Neural progenitor cell (in vitro differentiated cells): ENCODE measurements at regions not wholly inside any gene's neighbourhood (a gene's known extent, or its start where the extent isn't known, plus 50 kb on each side); places are given as distances from the start of the nearest gene placed in this dataset.

Experiments used
- EZH2 ChIP-seq: fragments of 200-600 bp; sonication (generic); IDR thresholded peaks from 2 replicates; pipeline ENCODE4 v1.6.1; 2017; ENCODE audit warnings: antibody characterized with exemption, mild to moderate bottlenecking, moderate library complexity
- TF ChIP-seq, protein P1 (sequence below): fragments of 200-600 bp; sonication (generic); IDR thresholded peaks from 2 replicates; pipeline ENCODE4 v1.5.1; 2017; ENCODE audit warnings: antibody characterized with exemption, mild to moderate bottlenecking

DNA sequence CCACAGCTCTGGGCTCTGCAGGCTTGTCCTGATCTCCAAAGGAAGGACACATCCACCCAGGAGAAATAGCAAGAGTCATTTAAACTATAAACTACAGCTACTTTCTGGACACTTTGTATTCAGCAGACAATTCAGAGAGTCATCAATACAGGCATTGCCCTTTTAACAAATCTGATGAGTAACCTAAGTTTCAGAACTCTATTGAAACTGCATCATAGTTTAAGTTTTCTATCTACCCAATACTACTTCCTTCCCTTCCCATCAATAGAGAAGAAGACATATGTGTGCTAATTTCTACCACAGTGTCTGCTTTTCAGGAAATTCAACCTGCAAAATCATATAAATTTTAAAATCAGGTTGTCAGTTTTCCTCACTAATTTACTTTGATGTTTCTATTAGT, 736.5 kb downstream of the IGSF11 start:
- TF ChIP-seq, protein P1, sequence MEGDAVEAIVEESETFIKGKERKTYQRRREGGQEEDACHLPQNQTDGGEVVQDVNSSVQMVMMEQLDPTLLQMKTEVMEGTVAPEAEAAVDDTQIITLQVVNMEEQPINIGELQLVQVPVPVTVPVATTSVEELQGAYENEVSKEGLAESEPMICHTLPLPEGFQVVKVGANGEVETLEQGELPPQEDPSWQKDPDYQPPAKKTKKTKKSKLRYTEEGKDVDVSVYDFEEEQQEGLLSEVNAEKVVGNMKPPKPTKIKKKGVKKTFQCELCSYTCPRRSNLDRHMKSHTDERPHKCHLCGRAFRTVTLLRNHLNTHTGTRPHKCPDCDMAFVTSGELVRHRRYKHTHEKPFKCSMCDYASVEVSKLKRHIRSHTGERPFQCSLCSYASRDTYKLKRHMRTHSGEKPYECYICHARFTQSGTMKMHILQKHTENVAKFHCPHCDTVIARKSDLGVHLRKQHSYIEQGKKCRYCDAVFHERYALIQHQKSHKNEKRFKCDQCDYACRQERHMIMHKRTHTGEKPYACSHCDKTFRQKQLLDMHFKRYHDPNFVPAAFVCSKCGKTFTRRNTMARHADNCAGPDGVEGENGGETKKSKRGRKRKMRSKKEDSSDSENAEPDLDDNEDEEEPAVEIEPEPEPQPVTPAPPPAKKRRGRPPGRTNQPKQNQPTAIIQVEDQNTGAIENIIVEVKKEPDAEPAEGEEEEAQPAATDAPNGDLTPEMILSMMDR = no peak
- no peak for TF ChIP-seq EZH2
